ENCODE measurements at regions not wholly inside any gene's neighbourhood (a gene's known extent, or its start where the extent isn't known, plus 50 kb on each side); places are given as distances from the start of the nearest gene placed in this dataset.

- no peak for TF ChIP-seq POLR2AphosphoS5 (IDR thresholded peaks at IDR 0.05)
- TF ChIP-seq POLR2A (IDR thresholded peaks at IDR 0.05), result no peak
Measured at GRCh38 chr12:87217491-87217890, 811.7 kb downstream of the C12orf50 start.

All from transverse colon (tissue), 3 donors.